DOHH2 (cell line): ENCODE measurements at regions not wholly inside any gene's neighbourhood (a gene's known extent, or its start where the extent isn't known, plus 50 kb on each side); places are given as distances from the start of the nearest gene placed in this dataset.

Experiments used
- CTCF ChIP-seq: fragments of 200-600 bp; sonication (generic); IDR thresholded peaks from one replicate; pipeline ENCODE4 v1.5.1; 2014; ENCODE audit warnings: antibody characterized with exemption, mild to moderate bottlenecking, low read depth, low read length; ENCODE audit not compliant: poor library complexity, severe bottlenecking
- EZH2phosphoT487 ChIP-seq: fragments of 200-600 bp; sonication (generic); IDR thresholded peaks from 2 replicates; pipeline ENCODE4 v1.6.1; 2017; ENCODE audit warnings: borderline replicate concordance, mild to moderate bottlenecking, antibody characterized with exemption, low read length, moderate library complexity, mixed read lengths

GRCh38 chr10:61081301-61081700, 137.3 kb upstream of the RHOBTB1 start:
- TF ChIP-seq CTCF (no peak), EZH2phosphoT487 (no peak)
